ENCODE measurements at regions not wholly inside any gene's neighbourhood (a gene's known extent, or its start where the extent isn't known, plus 50 kb on each side); places are given as distances from the start of the nearest gene placed in this dataset.

GRCh38 chrX:97787311-97787710 is 903.6 kb downstream of the RPA4 start:
- H3K27ac Mint-ChIP-seq (ENCODE audit: unreplicated experiment) = no peak overlapping the region
- H3K27me3 Mint-ChIP-seq (ENCODE audit: unreplicated experiment) = no peaks in the 10 kb centered on the region
- no peaks in the 10 kb centered on the region for H3K4me1 Mint-ChIP-seq (ENCODE audit: unreplicated experiment)
- H3K4me3 Mint-ChIP-seq (ENCODE audit: unreplicated experiment) = no peak overlapping the region
- no peak for DNase-seq (ENCODE audit: extremely low spot score, unreplicated experiment)
- no peaks in the 10 kb centered on the region for H3K36me3 Mint-ChIP-seq (ENCODE audit: unreplicated experiment)
- peaks cover 14% of the 10 kb centered on the region for H3K9me3 Mint-ChIP-seq (ENCODE audit: unreplicated experiment)
- TF ChIP-seq, protein P1, sequence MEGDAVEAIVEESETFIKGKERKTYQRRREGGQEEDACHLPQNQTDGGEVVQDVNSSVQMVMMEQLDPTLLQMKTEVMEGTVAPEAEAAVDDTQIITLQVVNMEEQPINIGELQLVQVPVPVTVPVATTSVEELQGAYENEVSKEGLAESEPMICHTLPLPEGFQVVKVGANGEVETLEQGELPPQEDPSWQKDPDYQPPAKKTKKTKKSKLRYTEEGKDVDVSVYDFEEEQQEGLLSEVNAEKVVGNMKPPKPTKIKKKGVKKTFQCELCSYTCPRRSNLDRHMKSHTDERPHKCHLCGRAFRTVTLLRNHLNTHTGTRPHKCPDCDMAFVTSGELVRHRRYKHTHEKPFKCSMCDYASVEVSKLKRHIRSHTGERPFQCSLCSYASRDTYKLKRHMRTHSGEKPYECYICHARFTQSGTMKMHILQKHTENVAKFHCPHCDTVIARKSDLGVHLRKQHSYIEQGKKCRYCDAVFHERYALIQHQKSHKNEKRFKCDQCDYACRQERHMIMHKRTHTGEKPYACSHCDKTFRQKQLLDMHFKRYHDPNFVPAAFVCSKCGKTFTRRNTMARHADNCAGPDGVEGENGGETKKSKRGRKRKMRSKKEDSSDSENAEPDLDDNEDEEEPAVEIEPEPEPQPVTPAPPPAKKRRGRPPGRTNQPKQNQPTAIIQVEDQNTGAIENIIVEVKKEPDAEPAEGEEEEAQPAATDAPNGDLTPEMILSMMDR (IDR thresholded peaks at IDR 0.05) = no peak

GRCh38 chrX:97787849-97788248 is 904.1 kb downstream of the RPA4 start:
- TF ChIP-seq, protein P1 (IDR thresholded peaks at IDR 0.05) = no peak
- Mint-ChIP-seq H3K9me3 (ENCODE audit: unreplicated experiment) (peaks cover 10% of the 10 kb centered on the region), H3K27ac (ENCODE audit: unreplicated experiment) (no peak overlapping the region), H3K27me3 (ENCODE audit: unreplicated experiment) (no peaks in the 10 kb centered on the region), H3K36me3 (ENCODE audit: unreplicated experiment) (no peaks in the 10 kb centered on the region), H3K4me1 (ENCODE audit: unreplicated experiment) (no peaks in the 10 kb centered on the region), H3K4me3 (ENCODE audit: unreplicated experiment) (no peak overlapping the region)
- DNase-seq (ENCODE audit: extremely low spot score, unreplicated experiment) = no peak

GRCh38 chrX:97790850-97791249 is 907.1 kb downstream of the RPA4 start:
- TF ChIP-seq, protein P1 (IDR thresholded peaks at IDR 0.05) = no peak
- Mint-ChIP-seq H3K4me1 (ENCODE audit: unreplicated experiment) (no peaks in the 10 kb centered on the region), H3K4me3 (ENCODE audit: unreplicated experiment) (no peak overlapping the region), H3K27me3 (ENCODE audit: unreplicated experiment) (no peaks in the 10 kb centered on the region), H3K36me3 (ENCODE audit: unreplicated experiment) (no peaks in the 10 kb centered on the region), H3K9me3 (ENCODE audit: unreplicated experiment) (peaks cover 9% of the 10 kb centered on the region), H3K27ac (ENCODE audit: unreplicated experiment) (no peak overlapping the region)
- no peak for DNase-seq (ENCODE audit: extremely low spot score, unreplicated experiment)

DNA sequence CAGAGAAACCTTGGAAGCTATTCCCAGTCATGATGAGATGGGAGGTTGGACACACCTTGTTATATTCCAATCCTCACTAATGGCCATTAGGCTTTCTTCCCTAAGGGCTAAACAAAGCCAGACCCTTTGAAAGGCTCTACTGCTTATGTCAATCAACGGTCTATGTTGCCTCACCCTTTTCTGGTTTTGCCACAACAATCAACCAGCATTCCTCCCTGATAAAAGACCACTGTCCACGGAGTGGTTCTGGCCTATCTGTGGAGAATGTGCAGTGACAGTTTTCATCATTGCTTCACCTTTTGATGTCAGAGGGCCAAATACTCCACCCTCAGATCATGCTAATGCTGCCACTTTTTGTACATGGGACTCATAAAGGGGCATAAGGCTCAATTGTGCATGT is 913.4 kb downstream of the RPA4 start:
- Mint-ChIP-seq H3K9me3 (ENCODE audit: unreplicated experiment) (peaks cover 8% of the 10 kb centered on the region), H3K27ac (ENCODE audit: unreplicated experiment) (no peak overlapping the region)
- TF ChIP-seq, protein P1 (IDR thresholded peaks at IDR 0.05) = no peak

DNA sequence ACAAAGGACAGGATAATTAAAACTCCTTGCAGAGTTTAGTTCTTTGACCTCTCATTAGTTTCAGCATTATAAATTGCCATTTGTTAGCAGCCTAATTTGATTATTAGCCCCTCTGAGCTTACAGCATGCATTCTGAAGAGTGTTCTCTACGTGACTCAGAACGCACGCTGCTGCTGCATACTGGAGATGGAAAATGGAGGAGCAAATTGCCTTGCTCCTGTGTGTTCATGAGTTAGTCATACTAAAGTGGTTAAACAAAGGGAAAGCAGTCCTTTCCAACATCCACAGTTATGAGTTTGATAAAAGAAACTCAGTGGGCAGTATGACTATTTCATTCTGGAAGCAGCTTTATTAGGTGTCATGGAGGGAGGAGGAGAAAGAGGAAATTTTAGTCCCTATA is 922.5 kb downstream of the RPA4 start:
- H3K27ac Mint-ChIP-seq (ENCODE audit: unreplicated experiment) = no peak overlapping the region
- no peak for DNase-seq (ENCODE audit: extremely low spot score, unreplicated experiment)
- H3K4me1 Mint-ChIP-seq (ENCODE audit: unreplicated experiment) = no peaks in the 10 kb centered on the region

More for the DNA sequence above, 913.4 kb downstream of the RPA4 start:
- no peak for DNase-seq (ENCODE audit: extremely low spot score, unreplicated experiment)
- Mint-ChIP-seq H3K27me3 (ENCODE audit: unreplicated experiment) (no peaks in the 10 kb centered on the region), H3K36me3 (ENCODE audit: unreplicated experiment) (no peaks in the 10 kb centered on the region), H3K4me1 (ENCODE audit: unreplicated experiment) (no peaks in the 10 kb centered on the region), H3K4me3 (ENCODE audit: unreplicated experiment) (no peak overlapping the region)

More for the DNA sequence above, 922.5 kb downstream of the RPA4 start:
- Mint-ChIP-seq H3K4me3 (ENCODE audit: unreplicated experiment) (no peak overlapping the region), H3K9me3 (ENCODE audit: unreplicated experiment) (peaks cover 33% of the 10 kb centered on the region), H3K27me3 (ENCODE audit: unreplicated experiment) (no peaks in the 10 kb centered on the region), H3K36me3 (ENCODE audit: unreplicated experiment) (no peaks in the 10 kb centered on the region)
- TF ChIP-seq, protein P1 (IDR thresholded peaks at IDR 0.05) = no peak

Measured in osteocyte (in vitro differentiated cells).